ENCODE measurements at regions not wholly inside any gene's neighbourhood (a gene's known extent, or its start where the extent isn't known, plus 50 kb on each side); places are given as distances from the start of the nearest gene placed in this dataset.

GRCh38 chr12:115710104-115710564, 567.4 kb downstream of the MED13L start:
- H3K27ac Mint-ChIP-seq, result no peak overlapping the region
- DNase-seq (no peak), ATAC-seq (ENCODE audit: low read depth in 2 of 2) (no peak)
- H3K4me1 ChIP-seq (ENCODE audit: control insufficient read depth, insufficient read depth, low read length, poor library complexity, severe bottlenecking), result no peaks in the 10 kb centered on the region
- H3K27me3 Mint-ChIP-seq, result no peaks in the 10 kb centered on the region
- H3K36me3 ChIP-seq (ENCODE audit: control insufficient read depth, insufficient read depth, low read length), result no peaks in the 10 kb centered on the region
- H3K4me3 Mint-ChIP-seq, result no peak overlapping the region
- no peaks in the 10 kb centered on the region for H3K36me3 Mint-ChIP-seq
- no peak overlapping the region for H3K27ac ChIP-seq (ENCODE audit: insufficient read depth, low read length, poor library complexity, severe bottlenecking)
- no peak overlapping the region for H3K4me3 ChIP-seq (ENCODE audit: low read depth, low read length)
- H3K27me3 ChIP-seq (ENCODE audit: control insufficient read depth, insufficient read depth, low read length), result no peaks in the 10 kb centered on the region
- peaks cover 0 to 20% (median 4%) of the 10 kb centered on the region in 7 donors for H3K9me3 Mint-ChIP-seq
- H3K9me3 ChIP-seq (ENCODE audit: control insufficient read depth in 2 of 2, low read length in 2 of 2), result no peaks in the 10 kb centered on the region
- H3K4me1 Mint-ChIP-seq, result no peaks in the 10 kb centered on the region

DNA sequence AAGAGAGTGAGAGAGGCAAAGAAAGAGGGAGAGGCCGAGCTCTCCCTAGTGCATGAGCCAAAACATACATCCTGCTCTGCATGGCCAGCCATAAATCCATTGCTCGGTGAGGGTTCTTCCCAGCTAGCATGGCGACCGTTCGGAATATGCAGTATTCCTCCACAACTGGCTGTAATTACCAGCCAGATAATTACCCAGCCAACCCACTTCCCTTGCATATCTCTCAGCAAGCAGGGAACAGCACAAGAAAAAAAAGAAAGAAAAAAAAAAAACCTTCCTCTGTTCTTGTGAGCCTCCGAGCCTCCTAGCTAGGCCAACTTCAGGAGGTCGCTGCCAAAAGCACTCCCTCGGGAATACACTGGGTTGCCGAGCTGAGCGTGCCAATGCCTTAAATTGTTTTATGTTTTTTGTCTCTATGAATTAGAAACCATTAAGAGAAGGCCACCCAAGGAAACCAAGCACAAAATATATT, 567.9 kb downstream of the MED13L start:
- Histone ChIP-seq H3K36me3 (ENCODE audit: control insufficient read depth, insufficient read depth, low read length) (no peaks in the 10 kb centered on the region), H3K9me3 (ENCODE audit: control insufficient read depth in 2 of 2, low read length in 2 of 2) (no peaks in the 10 kb centered on the region), H3K4me1 (ENCODE audit: control insufficient read depth, insufficient read depth, low read length, poor library complexity, severe bottlenecking) (no peaks in the 10 kb centered on the region), H3K27me3 (ENCODE audit: control insufficient read depth, insufficient read depth, low read length) (no peaks in the 10 kb centered on the region), H3K27ac (ENCODE audit: insufficient read depth, low read length, poor library complexity, severe bottlenecking) (no peak overlapping the region), H3K4me3 (ENCODE audit: low read depth, low read length) (no peak overlapping the region)
- peaks cover 0 to 20% (median 4%) of the 10 kb centered on the region in 7 donors for H3K9me3 Mint-ChIP-seq
- H3K27me3 Mint-ChIP-seq, result no peaks in the 10 kb centered on the region
- ATAC-seq (ENCODE audit: low read depth in 2 of 2) (no peak), DNase-seq (no peak)
- no peak overlapping the region for H3K4me3 Mint-ChIP-seq
- H3K4me1 Mint-ChIP-seq, result no peaks in the 10 kb centered on the region
- H3K27ac Mint-ChIP-seq, result no peak overlapping the region
- H3K36me3 Mint-ChIP-seq, result no peaks in the 10 kb centered on the region

DNA sequence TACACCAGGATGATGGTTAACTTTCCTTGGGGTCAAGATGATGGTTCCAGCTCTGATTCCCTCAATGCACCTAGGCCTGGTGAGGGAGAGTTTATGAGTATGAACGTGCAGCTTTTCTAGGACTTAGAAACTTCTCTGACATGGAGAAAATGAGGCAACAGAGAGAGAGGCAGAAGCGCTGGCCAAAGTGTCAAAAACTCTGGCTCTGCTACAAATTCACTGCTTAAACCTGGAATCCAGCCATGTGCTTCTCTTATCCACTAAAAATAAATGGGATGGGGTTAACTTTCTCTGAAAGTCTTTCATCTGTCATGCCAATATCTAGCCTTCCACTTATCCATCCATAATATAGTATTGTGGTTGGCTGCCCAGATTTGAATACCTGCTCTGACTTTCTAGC, 568.7 kb downstream of the MED13L start:
- Histone ChIP-seq H3K36me3 (ENCODE audit: control insufficient read depth, insufficient read depth, low read length) (no peaks in the 10 kb centered on the region), H3K27me3 (ENCODE audit: control insufficient read depth, insufficient read depth, low read length) (no peaks in the 10 kb centered on the region), H3K9me3 (ENCODE audit: control insufficient read depth in 2 of 2, low read length in 2 of 2) (no peaks in the 10 kb centered on the region), H3K4me1 (ENCODE audit: control insufficient read depth, insufficient read depth, low read length, poor library complexity, severe bottlenecking) (no peaks in the 10 kb centered on the region), H3K27ac (ENCODE audit: insufficient read depth, low read length, poor library complexity, severe bottlenecking) (no peak overlapping the region), H3K4me3 (ENCODE audit: low read depth, low read length) (no peak overlapping the region)
- Mint-ChIP-seq H3K27me3 (no peaks in the 10 kb centered on the region), H3K4me1 (no peaks in the 10 kb centered on the region), H3K9me3 (peaks cover 0 to 20% (median 6%) of the 10 kb centered on the region in 7 donors), H3K4me3 (no peak overlapping the region), H3K36me3 (no peaks in the 10 kb centered on the region), H3K27ac (no peak overlapping the region)
- DNase-seq, result no peak
- no peak for ATAC-seq (ENCODE audit: low read depth in 2 of 2)

GRCh38 chr12:115700896-115701465, 576.5 kb downstream of the MED13L start:
- peaks cover 0 to 8% (median 4%) of the 10 kb centered on the region in 7 donors for H3K9me3 Mint-ChIP-seq
- H3K36me3 Mint-ChIP-seq, result no peaks in the 10 kb centered on the region
- H3K27me3 Mint-ChIP-seq, result peaks cover 4% of the 10 kb centered on the region
- Histone ChIP-seq H3K4me3 (ENCODE audit: low read depth, low read length) (no peak overlapping the region), H3K9me3 (ENCODE audit: control insufficient read depth in 2 of 2, low read length in 2 of 2) (no peaks in the 10 kb centered on the region), H3K27me3 (ENCODE audit: control insufficient read depth, insufficient read depth, low read length) (no peaks in the 10 kb centered on the region), H3K36me3 (ENCODE audit: control insufficient read depth, insufficient read depth, low read length) (no peaks in the 10 kb centered on the region), H3K27ac (ENCODE audit: insufficient read depth, low read length, poor library complexity, severe bottlenecking) (no peak overlapping the region), H3K4me1 (ENCODE audit: control insufficient read depth, insufficient read depth, low read length, poor library complexity, severe bottlenecking) (no peaks in the 10 kb centered on the region)
- no peak overlapping the region for H3K27ac Mint-ChIP-seq
- DNase-seq (no peak), ATAC-seq (ENCODE audit: low read depth in 2 of 2) (no peak)
- H3K4me1 Mint-ChIP-seq, result no peaks in the 10 kb centered on the region
- no peak overlapping the region for H3K4me3 Mint-ChIP-seq

DNA sequence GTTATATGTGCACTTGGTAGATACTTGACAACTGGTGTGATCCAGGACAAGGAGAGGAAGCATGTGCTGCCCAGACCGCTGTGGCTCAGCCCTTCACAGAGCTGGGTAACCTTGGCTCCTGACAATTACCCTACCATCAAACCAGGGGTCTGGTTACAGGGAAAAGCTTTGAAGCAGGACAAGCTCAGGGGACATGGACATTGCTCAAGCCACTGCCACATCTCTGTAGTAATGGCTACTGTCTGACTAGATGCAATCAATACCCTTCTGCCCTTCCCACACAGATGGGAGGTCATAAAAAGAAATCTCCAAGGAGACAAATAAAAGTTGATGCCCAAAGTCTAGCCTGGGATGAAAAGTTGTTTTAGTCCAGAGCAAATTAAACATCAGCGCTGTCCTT, 577.4 kb downstream of the MED13L start:
- H3K9me3 Mint-ChIP-seq, result peaks cover 0 to 6% (median 4%) of the 10 kb centered on the region in 7 donors
- no peak for ATAC-seq (ENCODE audit: low read depth in 2 of 2)
- H3K4me1 ChIP-seq (ENCODE audit: control insufficient read depth, insufficient read depth, low read length, poor library complexity, severe bottlenecking), result no peaks in the 10 kb centered on the region
- H3K4me1 Mint-ChIP-seq, result peaks cover 0 to 4% (median 0%) of the 10 kb centered on the region in 4 donors
- H3K27ac ChIP-seq (ENCODE audit: insufficient read depth, low read length, poor library complexity, severe bottlenecking), result no peak overlapping the region
- H3K9me3 ChIP-seq (ENCODE audit: control insufficient read depth in 2 of 2, low read length in 2 of 2), result no peaks in the 10 kb centered on the region
- no peak overlapping the region for H3K4me3 ChIP-seq (ENCODE audit: low read depth, low read length)
- no peaks in the 10 kb centered on the region for H3K36me3 ChIP-seq (ENCODE audit: control insufficient read depth, insufficient read depth, low read length)
- no peak for DNase-seq
- no peaks in the 10 kb centered on the region for H3K27me3 ChIP-seq (ENCODE audit: control insufficient read depth, insufficient read depth, low read length)
- no peak overlapping the region for H3K4me3 Mint-ChIP-seq
- no peaks in the 10 kb centered on the region for H3K36me3 Mint-ChIP-seq
- no peak overlapping the region for H3K27ac Mint-ChIP-seq
- H3K27me3 Mint-ChIP-seq, result peaks cover 4% of the 10 kb centered on the region

DNA sequence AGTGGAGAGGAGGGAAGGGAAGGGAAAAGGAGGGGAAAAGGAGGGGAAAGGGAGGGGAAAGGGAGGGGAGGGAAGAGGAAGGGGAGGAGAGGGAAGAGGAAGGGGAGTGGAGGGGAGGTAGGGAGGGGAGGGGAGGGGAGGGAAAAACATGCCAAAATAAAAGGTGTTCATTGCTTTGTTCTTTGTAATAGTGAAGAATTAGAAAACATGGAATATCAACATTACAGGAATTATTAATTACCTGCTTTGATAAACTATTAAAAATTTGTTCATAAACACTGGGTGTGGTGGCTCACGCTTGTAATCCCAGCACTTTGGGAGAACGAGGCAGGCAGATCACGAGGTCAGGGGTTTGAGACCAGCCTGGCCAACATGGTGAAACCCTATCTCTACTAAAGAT, 579.2 kb downstream of the MED13L start:
- ATAC-seq (ENCODE audit: low read depth in 2 of 2), result no peak
- H3K9me3 Mint-ChIP-seq, result peaks cover 0 to 8% (median 3%) of the 10 kb centered on the region in 7 donors

GRCh38 chr12:115697340-115697739, 580.2 kb downstream of the MED13L start:
- Histone ChIP-seq H3K36me3 (ENCODE audit: control insufficient read depth, insufficient read depth, low read length) (no peaks in the 10 kb centered on the region), H3K4me3 (ENCODE audit: low read depth, low read length) (no peak overlapping the region), H3K27ac (ENCODE audit: insufficient read depth, low read length, poor library complexity, severe bottlenecking) (no peak overlapping the region), H3K9me3 (ENCODE audit: control insufficient read depth in 2 of 2, low read length in 2 of 2) (no peaks in the 10 kb centered on the region), H3K4me1 (ENCODE audit: control insufficient read depth, insufficient read depth, low read length, poor library complexity, severe bottlenecking) (no peaks in the 10 kb centered on the region), H3K27me3 (ENCODE audit: control insufficient read depth, insufficient read depth, low read length) (no peaks in the 10 kb centered on the region)
- no peak for ATAC-seq (ENCODE audit: low read depth in 2 of 2)
- no peak overlapping the region for H3K4me3 Mint-ChIP-seq
- DNase-seq, result no peak
- no peak overlapping the region for H3K27ac Mint-ChIP-seq
- H3K36me3 Mint-ChIP-seq, result no peaks in the 10 kb centered on the region
- peaks cover 0 to 4% (median 0%) of the 10 kb centered on the region in 4 donors for H3K4me1 Mint-ChIP-seq
- H3K9me3 Mint-ChIP-seq, result peaks cover 0 to 8% (median 3%) of the 10 kb centered on the region in 7 donors
- H3K27me3 Mint-ChIP-seq, result peaks cover 4% of the 10 kb centered on the region

More for the DNA sequence above, 579.2 kb downstream of the MED13L start:
- Histone ChIP-seq H3K4me1 (ENCODE audit: control insufficient read depth, insufficient read depth, low read length, poor library complexity, severe bottlenecking) (no peaks in the 10 kb centered on the region), H3K36me3 (ENCODE audit: control insufficient read depth, insufficient read depth, low read length) (no peaks in the 10 kb centered on the region), H3K9me3 (ENCODE audit: control insufficient read depth in 2 of 2, low read length in 2 of 2) (no peaks in the 10 kb centered on the region), H3K27me3 (ENCODE audit: control insufficient read depth, insufficient read depth, low read length) (no peaks in the 10 kb centered on the region), H3K4me3 (ENCODE audit: low read depth, low read length) (no peak overlapping the region), H3K27ac (ENCODE audit: insufficient read depth, low read length, poor library complexity, severe bottlenecking) (no peak overlapping the region)
- Mint-ChIP-seq H3K27me3 (peaks cover 4% of the 10 kb centered on the region), H3K4me1 (peaks cover 0 to 4% (median 0%) of the 10 kb centered on the region in 4 donors), H3K4me3 (no peak overlapping the region), H3K27ac (no peak overlapping the region), H3K36me3 (no peaks in the 10 kb centered on the region)
- no peak for DNase-seq

DNA sequence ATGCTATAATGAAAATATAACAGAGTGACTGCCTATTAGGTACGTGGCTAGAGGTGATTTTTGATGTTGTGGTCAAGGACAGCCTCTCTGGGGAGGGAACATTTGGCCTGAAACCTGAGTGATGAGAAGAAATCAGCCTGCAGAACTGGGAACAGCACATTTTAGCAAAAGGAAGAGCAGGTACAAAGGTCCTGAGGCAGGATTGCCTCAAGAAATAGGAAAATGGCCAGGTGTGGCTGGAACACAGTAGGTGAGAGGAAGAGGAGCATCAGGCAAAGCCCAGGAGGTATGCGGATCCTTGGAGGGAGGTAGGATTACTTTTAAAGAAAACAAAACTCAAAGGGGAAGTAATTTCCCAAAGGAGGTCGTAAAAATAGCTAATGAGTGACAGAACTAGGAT, 582.9 kb downstream of the MED13L start:
- H3K4me1 Mint-ChIP-seq, result peaks cover 0 to 4% (median 0%) of the 10 kb centered on the region in 4 donors
- no peaks in the 10 kb centered on the region for H3K36me3 ChIP-seq (ENCODE audit: control insufficient read depth, insufficient read depth, low read length)
- H3K27me3 Mint-ChIP-seq, result peaks cover 4% of the 10 kb centered on the region
- H3K4me3 Mint-ChIP-seq, result no peak overlapping the region
- no peaks in the 10 kb centered on the region for H3K4me1 ChIP-seq (ENCODE audit: control insufficient read depth, insufficient read depth, low read length, poor library complexity, severe bottlenecking)
- no peaks in the 10 kb centered on the region for H3K36me3 Mint-ChIP-seq
- no peaks in the 10 kb centered on the region for H3K9me3 ChIP-seq (ENCODE audit: control insufficient read depth in 2 of 2, low read length in 2 of 2)
- H3K9me3 Mint-ChIP-seq, result peaks cover 0 to 3% (median 2%) of the 10 kb centered on the region in 7 donors
- no peak overlapping the region for H3K27ac ChIP-seq (ENCODE audit: insufficient read depth, low read length, poor library complexity, severe bottlenecking)
- H3K27ac Mint-ChIP-seq, result no peak overlapping the region
- ATAC-seq (ENCODE audit: low read depth in 2 of 2), result no peak
- no peaks in the 10 kb centered on the region for H3K27me3 ChIP-seq (ENCODE audit: control insufficient read depth, insufficient read depth, low read length)
- no peak overlapping the region for H3K4me3 ChIP-seq (ENCODE audit: low read depth, low read length)
- DNase-seq, result no peak
